NB4 (cell line): ENCODE measurements at regions not wholly inside any gene's neighbourhood (a gene's known extent, or its start where the extent isn't known, plus 50 kb on each side); places are given as distances from the start of the nearest gene placed in this dataset.

Experiments
- DNase-seq: peaks from one replicate; pipeline ENCODE4 v3.0.0; 2010; ENCODE audit warnings: low read depth
- H3K4me3 ChIP-seq: one replicate; pipeline ENCODE4 v1.5.1; 2011; ENCODE audit warnings: mild to moderate bottlenecking, low read depth, low read length, moderate library complexity
- CTCF ChIP-seq: IDR thresholded peaks from one replicate; pipeline ENCODE4 v1.5.1; 2012; ENCODE audit warnings: low read depth, low read length
- MAX ChIP-seq: IDR thresholded peaks from 2 replicates; pipeline ENCODE4 v1.6.1; 2011; ENCODE audit warnings: low read depth, low read length
- MYC ChIP-seq: IDR thresholded peaks from 2 replicates; pipeline ENCODE4 v1.6.1; 2011; ENCODE audit warnings: low read depth, low read length
- POLR2A ChIP-seq: IDR thresholded peaks from 2 replicates; pipeline ENCODE4 v1.6.1; 2011; ENCODE audit warnings: mild to moderate bottlenecking; ENCODE audit not compliant: insufficient read length; ENCODE audit errors: extremely low read depth

GRCh38 chr6:54011277-54011648 lies 100.0 kb upstream of the MLIP start:
- no peak for DNase-seq
- TF ChIP-seq CTCF (no peak), MAX (no peak), MYC (no peak), POLR2A (no peak)
- H3K4me3 ChIP-seq, result no peak overlapping the region

- DNase-seq, result no peak
- TF ChIP-seq CTCF (no peak), MYC (no peak), POLR2A (no peak), MAX (no peak)
- H3K4me3 ChIP-seq, result no peak overlapping the region
Measured at GRCh38 chr6:54013966-54014365, 97.3 kb upstream of the MLIP start.

GRCh38 chr6:54014440-54014839 lies 96.8 kb upstream of the MLIP start:
- DNase-seq, result no peak
- TF ChIP-seq CTCF (no peak), POLR2A (no peak), MYC (no peak)
- H3K4me3 ChIP-seq, result no peak overlapping the region

- DNase-seq, result no peak
- TF ChIP-seq MAX (no peak), MYC (no peak), CTCF (no peak), POLR2A (no peak)
Measured at GRCh38 chr6:54017877-54018276, 93.4 kb upstream of the MLIP start.

GRCh38 chr6:54018722-54019121 lies 92.5 kb upstream of the MLIP start:
- no peak for TF ChIP-seq MAX
- no peak for TF ChIP-seq POLR2A
- TF ChIP-seq MYC, result no peak
- DNase-seq, result no peak
- no peak overlapping the region for H3K4me3 ChIP-seq

More at GRCh38 chr6:54017877-54018276, 93.4 kb upstream of the MLIP start:
- no peak overlapping the region for H3K4me3 ChIP-seq

- DNase-seq, result no peak
- no peak for TF ChIP-seq POLR2A
- TF ChIP-seq MAX, result no peak
- no peak for TF ChIP-seq MYC
- TF ChIP-seq CTCF, result no peak
- H3K4me3 ChIP-seq, result no peak overlapping the region
Measured at GRCh38 chr6:54019860-54020259, 91.4 kb upstream of the MLIP start.
